H1 (cell line): ENCODE measurements at regions not wholly inside any gene's neighbourhood (a gene's known extent, or its start where the extent isn't known, plus 50 kb on each side); places are given as distances from the start of the nearest gene placed in this dataset.
A peak's percentile ranks its signal among the peaks of the same experiment; 100 is the strongest.
"Not testable (repeated sequence)": the region's sequence is repeated elsewhere in the genome, so short reads cannot be mapped to it uniquely, and the experiment has no call there.

ENCODE experiments used
- CTCF ChIA-PET: fragments of 300-600 bp; sonication (Branson Sonifier 250); formaldehyde crosslinking; loops from one replicate; lab custom pipeline; 2021; ENCODE audit not compliant: partially characterized antibody; lab: Charles Lee
- POLR2A ChIA-PET: fragments of 300-600 bp; sonication (Branson Sonifier 250); formaldehyde crosslinking; loops from one replicate; lab custom pipeline; 2021; ENCODE audit warnings: inconsistent platforms; ENCODE audit not compliant: partially characterized antibody; lab: Charles Lee
- DNase-seq, 2 experiments: peaks; one replicate each; pipeline versions ENCODE4 v3.0.0 to v3.0.0-alpha.2; 2010 to 2022; ENCODE audit warnings: low spot score in 2 of 2, low read depth in 1 of 2, mixed read lengths in 1 of 2
- FAIRE-seq: peaks from 2 replicates; lab custom pipeline; 2011; peaks lifted over from hg19 to GRCh38; lab: Jason Lieb, UNC
- H2AFZ ChIP-seq: 2 replicates; pipeline ENCODE4 v1.8.1; 2012; ENCODE audit warnings: low read length, inconsistent platforms
- H2AK5ac ChIP-seq: 2 replicates; pipeline ENCODE4 v1.6.1; 2013; ENCODE audit warnings: low read depth, low read length
- H2BK120ac ChIP-seq: replicated peaks from 2 replicates; pipeline ENCODE3; 2013; ENCODE audit warnings: low read depth, low read length, inconsistent platforms
- H2BK12ac ChIP-seq: 2 replicates; pipeline ENCODE4 v1.6.1; 2013; ENCODE audit warnings: low read depth, low read length
- H2BK15ac ChIP-seq: 2 replicates; pipeline ENCODE4 v1.6.1; 2013; ENCODE audit warnings: low read length
- H2BK20ac ChIP-seq: 2 replicates; pipeline ENCODE4 v1.6.1; 2013; ENCODE audit warnings: low read length
- H2BK5ac ChIP-seq: 2 replicates; pipeline ENCODE4 v1.6.1; 2013; ENCODE audit warnings: low read depth, low read length
- H3K14ac ChIP-seq: 2 replicates; pipeline ENCODE4 v1.6.1; 2013; ENCODE audit warnings: inconsistent platforms; ENCODE audit not compliant: insufficient read length
- H3K18ac ChIP-seq: 2 replicates; pipeline ENCODE4 v1.6.1; 2013; ENCODE audit warnings: low read length; ENCODE audit errors: extremely low read depth
- H3K23ac ChIP-seq: 2 replicates; pipeline ENCODE4 v1.6.1; 2013; ENCODE audit warnings: inconsistent platforms; ENCODE audit not compliant: insufficient read length
- H3K23me2 ChIP-seq: 2 replicates; pipeline ENCODE4 v1.6.1; 2013; ENCODE audit warnings: low read depth, low read length
- H3K27ac ChIP-seq: 2 replicates; pipeline ENCODE4 v1.6.1; 2011; ENCODE audit warnings: low read depth, low read length, inconsistent platforms
- H3K27me3 ChIP-seq, 4 experiments: replicated peaks in 1 of 4; 1 replicate in 1 of 4; 2 replicates in 3 of 4; pipeline versions ENCODE4 v1.6.1 to v1.8.1; 2011 to 2013; ENCODE audit warnings: low read length in 3 of 4, mild to moderate bottlenecking in 3 of 4, inconsistent platforms in 2 of 4, mixed read lengths in 2 of 4, moderate library complexity in 1 of 4; ENCODE audit not compliant: control insufficient read depth in 3 of 4, insufficient read depth in 3 of 4; ENCODE audit errors: extremely low read depth in 1 of 4
- H3K36me3 ChIP-seq, 4 experiments: 2 replicates each; pipeline versions ENCODE4 v1.6.1 to v1.8.1; 2011 to 2013; ENCODE audit warnings: mild to moderate bottlenecking in 4 of 4, low read length in 3 of 4, moderate library complexity in 2 of 4, control low read depth in 1 of 4, inconsistent platforms in 1 of 4; ENCODE audit not compliant: insufficient read depth in 4 of 4, control insufficient read depth in 2 of 4
- H3K4ac ChIP-seq: replicated peaks from 2 replicates; pipeline ENCODE3; 2013; ENCODE audit warnings: low read length, low read depth, mixed read lengths, inconsistent platforms; ENCODE audit not compliant: insufficient read length
- H3K4me1 ChIP-seq, 4 experiments: replicated peaks in 1 of 4; 1 replicate in 1 of 4; 2 replicates in 3 of 4; pipeline versions ENCODE4 v1.6.1 to v1.8.1; 2011 to 2013; ENCODE audit warnings: low read length in 3 of 4, inconsistent platforms in 2 of 4, mixed read lengths in 1 of 4; ENCODE audit not compliant: insufficient read depth in 4 of 4, control insufficient read depth in 3 of 4
- H3K4me2 ChIP-seq, 2 experiments: 2 replicates each; pipeline versions ENCODE4 v1.6.1 to v1.8.1; 2011 to 2013; ENCODE audit warnings: low read depth in 2 of 2, low read length in 2 of 2, control low read depth in 1 of 2, inconsistent platforms in 1 of 2, mild to moderate bottlenecking in 1 of 2; ENCODE audit not compliant: insufficient read depth in 1 of 2
- H3K4me3 ChIP-seq, 4 experiments: fragments of 200-600, 300-600 bp in 1 of 4; sonication (generic), shearing (Covaris generic), sonication (Bioruptor Twin) in 1 of 4; 2 replicates each; pipeline versions ENCODE4 v1.5.1 to v1.8.1; 2011 to 2016; ENCODE audit warnings: low read length in 4 of 4, low read depth in 3 of 4, control low read depth in 2 of 4, inconsistent platforms in 2 of 4, mild to moderate bottlenecking in 2 of 4, mixed read lengths in 1 of 4, moderate library complexity in 1 of 4; ENCODE audit not compliant: insufficient read depth in 2 of 4; ENCODE audit errors: extremely low read depth in 1 of 4
- H3K56ac ChIP-seq: replicated peaks from 2 replicates; pipeline ENCODE3; 2013; ENCODE audit warnings: low read depth, mild to moderate bottlenecking, mixed read lengths, low read length, inconsistent platforms; ENCODE audit not compliant: insufficient read length
- H3K79me1 ChIP-seq: 2 replicates; pipeline ENCODE4 v1.6.1; 2013; ENCODE audit warnings: low read depth, low read length, control low read depth
- H3K79me2 ChIP-seq, 2 experiments: 2 replicates each; pipeline versions ENCODE4 v1.6.1 to v1.8.1; 2012 to 2013; ENCODE audit warnings: low read length in 2 of 2, mild to moderate bottlenecking in 2 of 2, inconsistent platforms in 1 of 2; ENCODE audit not compliant: insufficient read depth in 2 of 2, control insufficient read depth in 1 of 2
- H3K9ac ChIP-seq, 4 experiments: replicated peaks in 1 of 4; 1 replicate in 1 of 4; 2 replicates in 3 of 4; pipeline versions ENCODE4 v1.6.1 to v1.8.1; 2011 to 2013; ENCODE audit warnings: low read depth in 3 of 4, low read length in 3 of 4, control low read depth in 2 of 4, mild to moderate bottlenecking in 2 of 4, moderate library complexity in 2 of 4, inconsistent platforms in 1 of 4; ENCODE audit errors: extremely low read depth in 1 of 4
- H3K9me3 ChIP-seq, 2 experiments: 2 replicates each; pipeline versions ENCODE4 v1.6.1 to v1.8.1; 2012 to 2013; ENCODE audit warnings: mild to moderate bottlenecking in 2 of 2, moderate library complexity in 2 of 2, control low read depth in 1 of 2, inconsistent platforms in 1 of 2, low read depth in 1 of 2, low read length in 1 of 2, mixed read lengths in 1 of 2; ENCODE audit not compliant: insufficient read depth in 2 of 2
- H4K20me1 ChIP-seq, 2 experiments: replicated peaks in 1 of 2; 2 replicates each; pipeline versions ENCODE3 to v1.8.1; 2011 to 2013; ENCODE audit warnings: inconsistent platforms in 2 of 2, low read length in 2 of 2, mild to moderate bottlenecking in 1 of 2; ENCODE audit not compliant: insufficient read depth in 2 of 2, control insufficient read depth in 1 of 2
- H4K5ac ChIP-seq: 2 replicates; pipeline ENCODE4 v1.6.1; 2013; ENCODE audit warnings: low read length, low read depth, mixed read lengths, inconsistent platforms; ENCODE audit not compliant: insufficient read length
- H4K8ac ChIP-seq: 2 replicates; pipeline ENCODE4 v1.8.0; 2013; ENCODE audit warnings: mild to moderate bottlenecking, moderate library complexity, low read length, inconsistent platforms; ENCODE audit not compliant: insufficient read depth; ENCODE audit errors: extremely low read depth
- H4K91ac ChIP-seq: replicated peaks from 2 replicates; pipeline ENCODE3; 2013; ENCODE audit warnings: low read length, mixed read lengths, inconsistent platforms; ENCODE audit not compliant: insufficient read length
- WGBS, 2 experiments: shearing (Covaris generic) in 1 of 2; methylation state at CpG; one replicate each; pipeline versions ENCODE4 v1.1.6 to v1.1.7; 2013 to 2015; ENCODE audit warnings: low lambda C conversion rate in 2 of 2, mixed read lengths in 2 of 2, inconsistent platforms in 1 of 2, low coverage in 1 of 2, missing lambda C conversion rate in 1 of 2; ENCODE audit not compliant: insufficient replicate concordance in 2 of 2, insufficient coverage in 1 of 2, insufficient read length in 1 of 2; ENCODE audit errors: extremely low coverage in 1 of 2, missing lambda C conversion rate in 1 of 2; 5-methylcytosine and 5-hydroxymethylcytosine counted together

DNA sequence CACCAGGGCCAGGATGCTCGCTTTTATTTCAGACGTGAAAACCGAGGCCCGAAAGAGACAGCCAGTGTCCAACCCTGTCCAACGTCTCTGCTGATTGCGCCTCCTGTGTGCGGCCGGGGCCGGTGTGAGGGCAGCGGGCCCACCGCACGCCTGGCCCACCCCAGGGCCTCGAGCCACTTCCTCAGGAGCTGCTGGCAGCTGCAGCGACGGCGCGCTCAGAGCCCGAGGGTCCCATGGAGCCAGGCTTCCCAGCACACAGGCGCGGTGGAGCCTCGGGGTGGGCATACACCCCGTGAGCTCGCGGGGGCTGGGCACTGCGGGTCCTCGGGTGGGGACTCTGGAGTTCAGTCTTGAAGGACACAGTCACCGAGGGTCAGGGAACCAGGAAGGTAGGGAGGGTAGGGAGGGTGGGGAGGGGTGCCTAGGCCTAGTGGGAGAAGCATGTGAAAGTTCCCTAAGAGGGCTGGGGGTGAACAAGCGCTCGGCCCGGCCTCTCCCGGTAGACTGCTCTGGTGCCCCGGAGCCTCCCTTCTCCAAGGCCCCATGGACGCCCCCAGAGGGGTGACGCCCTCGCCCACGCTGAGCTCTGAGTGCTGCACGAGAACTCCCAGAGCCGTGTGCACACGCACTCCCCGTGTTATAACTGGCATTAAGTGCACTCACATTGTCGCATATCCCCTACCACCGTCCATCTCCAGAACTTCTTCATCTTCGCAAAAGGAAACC lies 1547.2 kb downstream of the RPIA start:
- H3K36me3 ChIP-seq, H3K4me3 ChIP-seq, H3K27ac ChIP-seq, H3K4me2 ChIP-seq, H4K8ac ChIP-seq, H2BK15ac ChIP-seq, H3K23me2 ChIP-seq, CTCF ChIA-PET, H3K56ac ChIP-seq, H3K79me1 ChIP-seq, H3K14ac ChIP-seq, POLR2A ChIA-PET, H3K79me2 ChIP-seq, H2AFZ ChIP-seq, H4K5ac ChIP-seq, H4K20me1 ChIP-seq, H3K23ac ChIP-seq, H4K91ac ChIP-seq, H3K9ac ChIP-seq, H3K18ac ChIP-seq, H2BK20ac ChIP-seq, H2BK12ac ChIP-seq, H3K9me3 ChIP-seq, H3K27me3 ChIP-seq, DNase-seq, H3K4ac ChIP-seq, H2BK120ac ChIP-seq, H2BK5ac ChIP-seq, FAIRE-seq, H3K4me1 ChIP-seq: not testable (repeated sequence)
- 90% methylated on average over 20 of the region's 43 CpGs; no CpG with 5 or more reads in 1 of the 2 experiments for WGBS, 2 experiments
- 0 out of 2 replicates have a peak overlapping the region, but pooled peaks have one; percentile 53 for H2AK5ac ChIP-seq
